PC-3 (cell line): ENCODE measurements at regions not wholly inside any gene's neighbourhood (a gene's known extent, or its start where the extent isn't known, plus 50 kb on each side); places are given as distances from the start of the nearest gene placed in this dataset.

Experiments used
- ATAC-seq: fragments of 200-7000 bp; cut with Tn5 transposase; 2 replicates; pipeline ENCODE4 v1.9.1; 2020; ENCODE audit warnings: mild to moderate bottlenecking, moderate library complexity
- BruUV-seq: library from RNA; stranded (reverse); fragments of 400-500 nt; replicated peaks from 2 replicates; lab custom pipeline; 2021; lab: Mats Ljungman, UMichigan
- CTCF ChIA-PET: fragments of 300-600 bp; sonication (Branson Sonifier 250); formaldehyde crosslinking; loops from one replicate; lab custom pipeline; 2022; ENCODE audit warnings: antibody characterized with exemption; lab: Charles Lee
- POLR2A ChIA-PET: fragments of 300-600 bp; sonication (Branson Sonifier 250); formaldehyde crosslinking; loops from one replicate; lab custom pipeline; 2022; ENCODE audit warnings: antibody characterized with exemption; ENCODE audit not compliant: unreplicated experiment; lab: Charles Lee
- DNase-seq: peaks from one replicate; pipeline ENCODE4 v3.0.0-alpha.2; 2015
- H2AFZ ChIP-seq: fragments of 300-600 bp; sonication (generic); 2 replicates; pipeline ENCODE4 v1.6.0; 2016; ENCODE audit warnings: antibody characterized with exemption, low read length
- H3F3A ChIP-seq: fragments of 300-600 bp; sonication (generic); one replicate; pipeline ENCODE4 v1.6.0; 2017; ENCODE audit warnings: antibody characterized with exemption, low read length, control low read depth, mild to moderate bottlenecking; ENCODE audit not compliant: unreplicated experiment
- H3K27ac ChIP-seq: fragments of 300-600 bp; sonication (generic); 2 replicates; pipeline ENCODE4 v1.5.1; 2016; ENCODE audit warnings: mild to moderate bottlenecking, low read length
- H3K27me3 ChIP-seq: fragments of 300-600 bp; sonication (generic); 2 replicates; pipeline ENCODE4 v1.6.1; 2016; ENCODE audit warnings: low read length, mixed read lengths
- H3K36me3 ChIP-seq: fragments of 300-600 bp; sonication (generic); 2 replicates; pipeline ENCODE4 v1.6.1; 2016; ENCODE audit warnings: low read depth, mixed run types, low read length, mixed read lengths
- H3K4me1 ChIP-seq: fragments of 300-600 bp; sonication (generic); 2 replicates; pipeline ENCODE4 v1.5.1; 2016; ENCODE audit warnings: low read length; ENCODE audit not compliant: insufficient read depth
- H3K4me2 ChIP-seq: fragments of 300-600 bp; sonication (generic); 2 replicates; pipeline ENCODE4 v1.6.0; 2016; ENCODE audit warnings: low read length
- H3K4me3 ChIP-seq: fragments of 300-600 bp; sonication (generic); 2 replicates; pipeline ENCODE4 v1.5.1; 2016; ENCODE audit warnings: mild to moderate bottlenecking, low read length, mixed read lengths
- H3K79me2 ChIP-seq: fragments of 300-600 bp; sonication (generic); 2 replicates; pipeline ENCODE4 v1.6.1; 2017; ENCODE audit warnings: low read length, mixed read lengths
- H3K9ac ChIP-seq: fragments of 300-600 bp; sonication (generic); 2 replicates; pipeline ENCODE4 v1.6.0; 2016; ENCODE audit warnings: mild to moderate bottlenecking, low read length
- H3K9me2 ChIP-seq: fragments of 300-600 bp; sonication (generic); replicated peaks from 2 replicates; pipeline ENCODE4 v1.6.1; 2016; ENCODE audit warnings: mixed run types, low read length, mixed read lengths
- H3K9me3 ChIP-seq: fragments of 300-600 bp; sonication (generic); 2 replicates; pipeline ENCODE4 v1.6.1; 2016; ENCODE audit warnings: low read length, mixed read lengths
- H4K20me1 ChIP-seq: fragments of 300-600 bp; sonication (generic); 2 replicates; pipeline ENCODE4 v1.6.1; 2016; ENCODE audit warnings: low read length, mixed read lengths
- EZH2 ChIP-seq: fragments of 300-600 bp; sonication (generic); IDR thresholded peaks from one replicate; pipeline ENCODE4 v1.6.1; 2017; ENCODE audit warnings: antibody characterized with exemption, mild to moderate bottlenecking, low read length; ENCODE audit not compliant: unreplicated experiment
- EZH2phosphoT487 ChIP-seq: fragments of 300-600 bp; sonication (generic); IDR thresholded peaks from 2 replicates; pipeline ENCODE4 v1.6.1; 2018; ENCODE audit warnings: mild to moderate bottlenecking, antibody characterized with exemption, low read length, borderline replicate concordance
- intact Hi-C: fragments of 100-400 bp; cut with micrococcal nuclease; formaldehyde crosslinking; loops from 2 replicates; pipeline ENCODE4 v1.9.0; 2023
- TF ChIP-seq, protein P1 (sequence below): fragments of 300-600 bp; sonication (generic); conservative IDR thresholded peaks from 2 replicates; pipeline ENCODE4 v1.5.1; 2017; ENCODE audit warnings: antibody characterized with exemption, low read depth, mild to moderate bottlenecking, low read length

DNA sequence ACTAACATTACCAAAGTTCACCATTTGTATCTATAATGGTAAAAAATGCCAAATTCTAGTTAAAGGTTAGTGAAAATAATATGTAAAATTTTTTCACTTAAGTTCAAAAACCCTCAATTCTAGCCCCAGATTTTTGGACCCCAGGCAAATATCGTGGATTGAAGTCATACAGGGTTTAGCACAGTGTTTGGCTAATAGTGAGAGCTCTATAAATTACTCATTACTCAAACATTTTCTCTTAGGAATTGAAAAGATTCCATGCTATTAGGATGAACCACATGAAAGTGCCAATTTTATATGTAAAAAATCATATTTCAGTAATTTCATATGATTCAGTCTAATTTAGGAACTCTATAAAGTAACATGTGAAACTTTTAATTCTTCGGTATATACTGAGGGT, 170.3 kb upstream of the PREP start:
- Histone ChIP-seq H3K27me3 (no peaks in the 10 kb centered on the region), H3K36me3 (no peaks in the 10 kb centered on the region), H3K27ac (no peak overlapping the region), H3K9me3 (no peaks in the 10 kb centered on the region), H4K20me1 (no peaks in the 10 kb centered on the region), H3K4me2 (no peak overlapping the region), H3F3A (no peaks in the 10 kb centered on the region), H2AFZ (no peak overlapping the region), H3K9ac (no peak overlapping the region), H3K79me2 (no peaks in the 10 kb centered on the region), H3K9me2 (no peaks in the 10 kb centered on the region), H3K4me3 (no peak overlapping the region), H3K4me1 (peaks cover 15% of the 10 kb centered on the region; the same call in 1 of the 2 replicates)
- intact Hi-C loops, result no loop called here
- ChIA-PET POLR2A (no interaction called here), CTCF (no interaction called here)
- TF ChIP-seq EZH2phosphoT487, result no peak
- TF ChIP-seq EZH2, result no peak
- TF ChIP-seq, protein P1, sequence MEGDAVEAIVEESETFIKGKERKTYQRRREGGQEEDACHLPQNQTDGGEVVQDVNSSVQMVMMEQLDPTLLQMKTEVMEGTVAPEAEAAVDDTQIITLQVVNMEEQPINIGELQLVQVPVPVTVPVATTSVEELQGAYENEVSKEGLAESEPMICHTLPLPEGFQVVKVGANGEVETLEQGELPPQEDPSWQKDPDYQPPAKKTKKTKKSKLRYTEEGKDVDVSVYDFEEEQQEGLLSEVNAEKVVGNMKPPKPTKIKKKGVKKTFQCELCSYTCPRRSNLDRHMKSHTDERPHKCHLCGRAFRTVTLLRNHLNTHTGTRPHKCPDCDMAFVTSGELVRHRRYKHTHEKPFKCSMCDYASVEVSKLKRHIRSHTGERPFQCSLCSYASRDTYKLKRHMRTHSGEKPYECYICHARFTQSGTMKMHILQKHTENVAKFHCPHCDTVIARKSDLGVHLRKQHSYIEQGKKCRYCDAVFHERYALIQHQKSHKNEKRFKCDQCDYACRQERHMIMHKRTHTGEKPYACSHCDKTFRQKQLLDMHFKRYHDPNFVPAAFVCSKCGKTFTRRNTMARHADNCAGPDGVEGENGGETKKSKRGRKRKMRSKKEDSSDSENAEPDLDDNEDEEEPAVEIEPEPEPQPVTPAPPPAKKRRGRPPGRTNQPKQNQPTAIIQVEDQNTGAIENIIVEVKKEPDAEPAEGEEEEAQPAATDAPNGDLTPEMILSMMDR, result no peak
- ATAC-seq (peak; percentile 64; the same call in 1 of the 2 replicates), DNase-seq (peak; percentile 39)
- no TSS peak for BruUV-seq

DNA sequence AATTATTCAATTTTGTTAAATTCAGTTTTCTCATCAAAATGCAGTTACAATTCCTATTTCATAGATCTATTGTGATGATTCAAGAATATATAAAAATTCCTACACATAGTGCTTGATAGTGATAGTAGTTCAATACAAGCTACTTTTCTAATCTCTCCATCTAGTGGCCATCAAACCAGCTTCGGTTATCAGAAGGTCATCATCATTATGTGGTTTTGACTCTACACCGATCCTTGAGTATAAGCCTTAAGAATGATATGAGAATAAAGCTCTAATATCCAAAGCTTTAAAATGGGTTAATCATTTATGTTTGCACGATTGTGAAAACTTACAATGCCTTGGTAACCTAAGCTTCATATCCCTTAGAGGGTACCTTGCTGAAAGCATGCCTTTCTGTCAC, 167.5 kb upstream of the PREP start:
- BruUV-seq, result no TSS peak
- no peak for ATAC-seq
- POLR2A ChIA-PET, result interaction anchor here (0.7 kb wide), 1 partner anchor 112 kb away, joined by 3 read pairs; no protein-coding TSS in a partner anchor

DNA sequence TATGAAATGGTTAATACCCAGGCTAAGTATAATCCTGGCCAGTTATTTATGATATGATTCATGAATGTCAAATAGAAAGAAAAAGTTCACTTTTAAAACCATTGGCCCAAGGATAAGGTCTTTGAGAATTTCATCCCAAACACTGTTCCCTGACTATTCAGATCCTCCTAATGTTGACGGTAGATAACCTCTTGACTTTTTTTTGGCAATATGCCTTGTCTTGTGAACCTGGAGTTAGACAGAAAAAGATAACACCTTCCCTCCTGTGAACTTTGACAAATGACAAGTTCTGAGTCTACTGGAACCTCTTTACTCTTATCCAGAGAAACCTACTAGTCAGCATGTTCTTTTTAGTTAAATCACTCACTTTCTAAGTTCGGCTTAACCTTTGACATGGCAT, 166.8 kb upstream of the PREP start:
- no peak overlapping the region for H3K4me3 ChIP-seq
- ChIA-PET CTCF (no interaction called here), POLR2A (no interaction called here)
- peak; percentile 64 for ATAC-seq
- no peak overlapping the region for H3K9ac ChIP-seq
- no peaks in the 10 kb centered on the region for H3K9me3 ChIP-seq
- H3K4me2 ChIP-seq, result no peak overlapping the region
- intact Hi-C loops, result no loop called here
- peak; percentile 17 for DNase-seq
- no peaks in the 10 kb centered on the region for H3K9me2 ChIP-seq
- no peaks in the 10 kb centered on the region for H3K79me2 ChIP-seq
- no peaks in the 10 kb centered on the region for H3K36me3 ChIP-seq
- no peak overlapping the region for H3K27ac ChIP-seq
- H4K20me1 ChIP-seq, result no peaks in the 10 kb centered on the region
- no peaks in the 10 kb centered on the region for H3K27me3 ChIP-seq
- H3K4me1 ChIP-seq, result peaks cover 15% of the 10 kb centered on the region; the same call in 1 of the 2 replicates
- TF ChIP-seq EZH2phosphoT487 (no peak), EZH2 (no peak)
- TF ChIP-seq, protein P1, result no peak
- BruUV-seq, result no TSS peak
- H3F3A ChIP-seq, result no peaks in the 10 kb centered on the region
- no peak overlapping the region for H2AFZ ChIP-seq

More for the DNA sequence above, 167.5 kb upstream of the PREP start:
- Histone ChIP-seq H3K9me3 (no peaks in the 10 kb centered on the region), H3K79me2 (no peaks in the 10 kb centered on the region), H3K36me3 (no peaks in the 10 kb centered on the region), H3K9me2 (no peaks in the 10 kb centered on the region), H3K4me2 (no peak overlapping the region), H3F3A (no peaks in the 10 kb centered on the region), H4K20me1 (no peaks in the 10 kb centered on the region), H3K27ac (no peak overlapping the region), H3K9ac (no peak overlapping the region), H3K4me1 (peaks cover 15% of the 10 kb centered on the region; the same call in 1 of the 2 replicates), H3K27me3 (no peaks in the 10 kb centered on the region), H3K4me3 (no peak overlapping the region), H2AFZ (no peak overlapping the region)
- DNase-seq, result no peak
- intact Hi-C loops, result no loop called here
- CTCF ChIA-PET, result no interaction called here
- TF ChIP-seq, protein P1, result no peak
- TF ChIP-seq EZH2phosphoT487 (no peak), EZH2 (no peak)
